ENCODE measurements at regions not wholly inside any gene's neighbourhood (a gene's known extent, or its start where the extent isn't known, plus 50 kb on each side); places are given as distances from the start of the nearest gene placed in this dataset.
"Not testable (repeated sequence)": the region's sequence is repeated elsewhere in the genome, so short reads cannot be mapped to it uniquely, and the experiment has no call there.

- DNase-seq (ENCODE audit: low read depth) = not testable (repeated sequence)
Measured at GRCh38 chr5:71822065-71822464, 103.0 kb downstream of the CARTPT start.

- no peak for DNase-seq (ENCODE audit: low read depth)
Measured at GRCh38 chr5:71825992-71826391, 106.9 kb downstream of the CARTPT start.

DNA sequence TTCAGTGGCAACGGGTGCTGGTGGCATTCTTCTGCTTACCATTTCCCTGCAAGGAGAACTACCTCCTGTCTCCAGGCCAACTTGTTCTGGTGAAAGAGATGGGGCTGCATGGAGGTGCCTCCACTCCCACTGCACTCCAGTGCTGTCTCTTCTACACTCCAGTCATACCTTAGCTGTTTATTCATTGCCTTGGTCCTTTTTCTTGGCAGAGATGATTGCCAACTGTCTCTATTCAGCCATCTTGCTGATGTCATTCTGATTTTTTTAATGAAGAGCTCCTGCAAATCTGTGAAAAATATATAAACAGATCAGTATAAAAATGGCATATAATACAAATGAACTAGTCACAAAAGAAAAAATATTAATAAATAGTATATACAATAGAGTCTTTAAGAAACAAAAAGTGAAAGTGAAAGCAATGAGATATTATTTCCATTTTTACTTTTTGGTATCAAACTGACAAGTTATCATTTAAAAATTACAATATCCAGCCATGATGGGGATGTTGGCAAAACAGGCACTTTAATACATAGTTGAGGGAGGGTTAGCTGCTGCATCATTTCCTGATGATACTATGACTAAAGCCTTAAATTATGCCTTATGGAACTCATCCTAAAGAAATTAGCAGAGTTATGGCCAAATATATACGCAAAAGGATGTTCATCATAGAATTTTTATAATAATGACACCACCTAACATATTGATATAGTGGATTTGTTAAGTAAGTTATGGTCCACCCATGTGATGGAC is 109.4 kb downstream of the CARTPT start:
- no peak for DNase-seq (ENCODE audit: low read depth)

DNA sequence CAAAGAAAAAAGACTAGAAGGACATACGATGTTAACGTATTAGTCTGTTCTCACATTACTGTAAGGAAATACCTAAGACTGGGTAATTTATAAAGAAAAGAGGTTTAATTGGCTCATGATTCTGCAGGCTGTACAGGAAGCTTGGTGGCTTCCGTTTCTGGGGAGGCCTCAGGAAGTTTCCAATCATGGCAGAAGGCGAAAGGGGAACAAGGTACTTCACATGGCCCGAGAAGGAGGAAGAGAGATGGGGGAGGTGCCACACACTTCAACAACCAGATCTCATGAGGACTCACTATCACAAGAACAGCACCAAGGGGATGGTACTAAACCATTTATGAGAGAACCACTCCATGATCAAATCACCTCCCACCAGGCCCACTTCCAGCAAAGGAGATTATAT is 110.1 kb downstream of the CARTPT start:
- no peak for DNase-seq (ENCODE audit: low read depth)

- no peak for DNase-seq (ENCODE audit: low read depth)
Measured at GRCh38 chr5:71830681-71831539, 111.8 kb downstream of the CARTPT start.

GRCh38 chr5:71832812-71833715 is 114.0 kb downstream of the CARTPT start:
- DNase-seq (ENCODE audit: low read depth) = no peak

- no peak for DNase-seq (ENCODE audit: low read depth)
Measured at GRCh38 chr5:71834601-71835000, 115.5 kb downstream of the CARTPT start.

DNA sequence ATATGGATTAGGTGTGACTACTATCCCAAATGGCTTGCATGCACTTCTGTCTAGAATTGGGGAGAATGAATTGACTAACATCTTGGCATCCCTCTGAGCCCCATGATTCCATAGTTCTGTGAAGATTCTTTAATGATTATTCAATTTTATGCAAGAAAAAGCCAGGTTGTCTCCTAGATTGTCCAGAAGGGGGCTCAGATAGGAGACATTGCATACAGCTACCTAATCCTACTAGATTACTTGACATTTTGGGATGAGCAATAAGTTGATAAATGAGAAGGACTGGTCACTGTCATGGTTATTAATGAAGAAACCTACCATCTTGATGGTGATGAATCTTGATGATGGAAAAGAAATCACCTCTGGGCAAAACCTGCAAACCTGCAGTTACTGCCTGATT is 117.0 kb downstream of the CARTPT start:
- DNase-seq (ENCODE audit: low read depth) = no peak

- no peak for DNase-seq (ENCODE audit: low read depth)
Measured at GRCh38 chr5:71836559-71837112, 117.6 kb downstream of the CARTPT start.

GRCh38 chr5:71838286-71838685 is 119.2 kb downstream of the CARTPT start:
- no peak for DNase-seq (ENCODE audit: low read depth)

- no peak for DNase-seq (ENCODE audit: low read depth)
Measured at GRCh38 chr5:71839096-71839884, 120.2 kb downstream of the CARTPT start.

DNA sequence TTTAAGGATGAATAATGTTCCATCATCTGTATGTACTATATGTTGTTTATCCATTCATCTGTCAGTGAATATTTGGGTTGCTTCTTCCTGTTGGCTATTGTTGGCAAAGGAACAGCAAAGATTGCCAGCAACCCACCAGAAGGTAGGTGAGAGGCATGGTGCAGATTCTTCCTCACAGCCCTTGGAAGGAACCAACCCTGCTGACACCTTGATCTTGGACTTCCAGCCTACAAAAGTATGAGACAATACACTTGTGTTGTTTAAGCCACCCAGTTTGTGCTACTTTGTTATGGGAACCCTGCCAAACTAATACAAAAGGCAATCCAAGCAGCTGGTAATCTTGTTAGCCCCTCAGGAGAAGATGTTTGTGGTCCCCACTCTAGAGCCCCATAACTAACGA is 122.0 kb downstream of the CARTPT start:
- no peak for DNase-seq (ENCODE audit: low read depth)

- DNase-seq (ENCODE audit: low read depth) = no peak
Measured at GRCh38 chr5:71843111-71843510, 124.0 kb downstream of the CARTPT start.

DNA sequence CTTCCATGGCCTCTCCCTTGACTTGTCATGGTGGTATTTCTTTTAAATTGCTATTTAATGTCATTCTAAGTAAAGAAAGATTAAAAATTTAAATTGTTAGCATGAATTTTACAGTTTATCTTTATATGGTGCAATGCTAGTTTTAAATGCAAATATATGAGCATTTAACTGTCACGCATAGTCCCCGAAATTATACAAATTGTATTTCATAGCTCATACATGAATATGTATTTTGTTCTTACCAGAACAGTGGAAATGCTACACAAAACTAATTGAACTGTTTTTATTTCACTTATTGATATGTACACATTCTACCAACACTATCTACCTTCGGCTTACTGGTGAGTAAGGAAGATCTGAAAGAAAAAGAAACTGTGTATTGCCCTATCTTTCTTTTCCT is 125.8 kb downstream of the CARTPT start:
- DNase-seq (ENCODE audit: low read depth) = no peak

DNA sequence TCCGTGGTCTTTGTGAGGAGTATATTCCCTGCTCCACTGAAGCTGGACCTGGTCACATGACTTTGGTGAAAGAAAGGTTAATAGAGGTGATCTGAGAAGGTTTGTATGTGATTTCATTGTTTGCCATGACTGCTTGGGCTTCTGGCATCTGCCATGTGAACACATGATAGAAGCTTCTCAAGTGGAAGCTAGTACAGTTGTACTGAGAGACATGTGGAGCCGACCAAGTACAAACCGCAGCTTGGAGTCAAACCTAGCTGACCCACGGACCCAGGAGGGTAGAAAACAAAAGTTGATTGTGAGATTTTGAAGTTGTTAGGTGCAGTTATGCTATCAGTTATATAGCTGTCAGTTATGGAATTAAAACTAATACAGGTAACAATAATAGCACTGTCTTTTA is 140.4 kb downstream of the CARTPT start:
- no peak for DNase-seq (ENCODE audit: low read depth)

GRCh38 chr5:71860048-71860447 is 141.0 kb downstream of the CARTPT start:
- DNase-seq (ENCODE audit: low read depth) = no peak

GRCh38 chr5:71861682-71862081 is 142.6 kb downstream of the CARTPT start:
- no peak for DNase-seq (ENCODE audit: low read depth)

GRCh38 chr5:71862087-71862486 is 143.0 kb downstream of the CARTPT start:
- DNase-seq (ENCODE audit: low read depth) = no peak

- DNase-seq (ENCODE audit: low read depth) = no peak
Measured at GRCh38 chr5:71862507-71863060, 143.5 kb downstream of the CARTPT start.

DNA sequence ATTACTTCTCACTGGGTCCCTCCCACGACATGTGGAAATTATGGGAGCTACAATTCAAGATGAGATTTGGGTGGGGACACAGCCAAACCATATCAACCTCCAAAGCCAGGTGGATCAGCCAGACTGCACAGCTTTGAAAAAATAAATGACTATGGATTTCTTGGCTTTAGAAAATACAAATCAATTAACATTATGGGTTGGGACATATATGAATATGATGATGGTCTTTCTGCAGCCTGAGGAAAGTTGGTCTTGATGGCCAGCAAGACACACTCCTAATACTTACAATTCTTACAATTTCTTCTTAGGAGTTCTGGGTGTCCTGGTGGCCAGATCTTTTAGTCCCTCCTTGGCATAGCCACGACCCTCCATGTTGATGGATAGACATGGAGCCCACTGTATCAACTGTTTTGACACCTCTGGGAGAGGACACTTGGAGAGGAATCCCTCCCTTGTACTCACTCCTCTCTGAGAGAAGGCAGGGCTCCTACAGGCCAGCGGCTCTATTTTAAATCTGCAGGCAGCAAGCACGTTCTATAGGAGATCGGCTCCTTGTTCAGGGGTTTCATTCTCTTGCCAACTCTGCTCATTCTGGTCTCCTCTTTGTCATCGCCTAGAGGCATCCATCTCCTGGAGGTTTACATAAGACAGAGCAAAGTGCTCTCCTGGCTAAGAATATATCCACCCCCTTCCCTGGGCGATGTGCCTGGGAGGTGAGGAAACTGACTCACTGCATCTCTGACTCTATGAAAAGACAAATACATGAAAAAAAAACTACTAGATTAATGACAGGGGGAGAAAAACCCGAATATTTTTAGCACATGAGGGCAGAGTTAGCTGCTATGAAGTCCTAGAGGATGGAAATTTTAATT is 145.9 kb downstream of the CARTPT start:
- no peak for DNase-seq (ENCODE audit: low read depth)
